H1 (cell line): ENCODE measurements at regions not wholly inside any gene's neighbourhood (a gene's known extent, or its start where the extent isn't known, plus 50 kb on each side); places are given as distances from the start of the nearest gene placed in this dataset.

Experiments
- CTCF ChIA-PET: fragments of 300-600 bp; sonication (Branson Sonifier 250); formaldehyde crosslinking; loops from one replicate; lab custom pipeline; 2021; ENCODE audit not compliant: partially characterized antibody; lab: Charles Lee
- POLR2A ChIA-PET: fragments of 300-600 bp; sonication (Branson Sonifier 250); formaldehyde crosslinking; loops from one replicate; lab custom pipeline; 2021; ENCODE audit warnings: inconsistent platforms; ENCODE audit not compliant: partially characterized antibody; lab: Charles Lee
- DNase-seq, 2 experiments: peaks; one replicate each; pipeline versions ENCODE4 v3.0.0 to v3.0.0-alpha.2; 2010 to 2022; ENCODE audit warnings: low spot score in 2 of 2, low read depth in 1 of 2, mixed read lengths in 1 of 2
- FAIRE-seq: peaks from 2 replicates; lab custom pipeline; 2011; peaks lifted over from hg19 to GRCh38; lab: Jason Lieb, UNC
- H2AFZ ChIP-seq: 2 replicates; pipeline ENCODE4 v1.8.1; 2012; ENCODE audit warnings: low read length, inconsistent platforms
- H2AK5ac ChIP-seq: 2 replicates; pipeline ENCODE4 v1.6.1; 2013; ENCODE audit warnings: low read depth, low read length
- H2BK120ac ChIP-seq: replicated peaks from 2 replicates; pipeline ENCODE3; 2013; ENCODE audit warnings: low read depth, low read length, inconsistent platforms
- H2BK12ac ChIP-seq: 2 replicates; pipeline ENCODE4 v1.6.1; 2013; ENCODE audit warnings: low read depth, low read length
- H2BK15ac ChIP-seq: 2 replicates; pipeline ENCODE4 v1.6.1; 2013; ENCODE audit warnings: low read length
- H2BK20ac ChIP-seq: 2 replicates; pipeline ENCODE4 v1.6.1; 2013; ENCODE audit warnings: low read length
- H2BK5ac ChIP-seq: 2 replicates; pipeline ENCODE4 v1.6.1; 2013; ENCODE audit warnings: low read depth, low read length
- H3K14ac ChIP-seq: 2 replicates; pipeline ENCODE4 v1.6.1; 2013; ENCODE audit warnings: inconsistent platforms; ENCODE audit not compliant: insufficient read length
- H3K18ac ChIP-seq: 2 replicates; pipeline ENCODE4 v1.6.1; 2013; ENCODE audit warnings: low read length; ENCODE audit errors: extremely low read depth
- H3K23ac ChIP-seq: 2 replicates; pipeline ENCODE4 v1.6.1; 2013; ENCODE audit warnings: inconsistent platforms; ENCODE audit not compliant: insufficient read length
- H3K23me2 ChIP-seq: 2 replicates; pipeline ENCODE4 v1.6.1; 2013; ENCODE audit warnings: low read depth, low read length
- H3K27ac ChIP-seq: 2 replicates; pipeline ENCODE4 v1.6.1; 2011; ENCODE audit warnings: low read depth, low read length, inconsistent platforms
- H3K27me3 ChIP-seq, 4 experiments: replicated peaks in 1 of 4; 1 replicate in 1 of 4; 2 replicates in 3 of 4; pipeline versions ENCODE4 v1.6.1 to v1.8.1; 2011 to 2013; ENCODE audit warnings: low read length in 3 of 4, mild to moderate bottlenecking in 3 of 4, inconsistent platforms in 2 of 4, mixed read lengths in 2 of 4, moderate library complexity in 1 of 4; ENCODE audit not compliant: control insufficient read depth in 3 of 4, insufficient read depth in 3 of 4; ENCODE audit errors: extremely low read depth in 1 of 4
- H3K36me3 ChIP-seq, 4 experiments: 2 replicates each; pipeline versions ENCODE4 v1.6.1 to v1.8.1; 2011 to 2013; ENCODE audit warnings: mild to moderate bottlenecking in 4 of 4, low read length in 3 of 4, moderate library complexity in 2 of 4, control low read depth in 1 of 4, inconsistent platforms in 1 of 4; ENCODE audit not compliant: insufficient read depth in 4 of 4, control insufficient read depth in 2 of 4
- H3K4ac ChIP-seq: replicated peaks from 2 replicates; pipeline ENCODE3; 2013; ENCODE audit warnings: low read length, low read depth, mixed read lengths, inconsistent platforms; ENCODE audit not compliant: insufficient read length
- H3K4me1 ChIP-seq, 4 experiments: replicated peaks in 1 of 4; 1 replicate in 1 of 4; 2 replicates in 3 of 4; pipeline versions ENCODE4 v1.6.1 to v1.8.1; 2011 to 2013; ENCODE audit warnings: low read length in 3 of 4, inconsistent platforms in 2 of 4, mixed read lengths in 1 of 4; ENCODE audit not compliant: insufficient read depth in 4 of 4, control insufficient read depth in 3 of 4
- H3K4me2 ChIP-seq, 2 experiments: 2 replicates each; pipeline versions ENCODE4 v1.6.1 to v1.8.1; 2011 to 2013; ENCODE audit warnings: low read depth in 2 of 2, low read length in 2 of 2, control low read depth in 1 of 2, inconsistent platforms in 1 of 2, mild to moderate bottlenecking in 1 of 2; ENCODE audit not compliant: insufficient read depth in 1 of 2
- H3K4me3 ChIP-seq, 4 experiments: fragments of 200-600, 300-600 bp in 1 of 4; sonication (generic), shearing (Covaris generic), sonication (Bioruptor Twin) in 1 of 4; 2 replicates each; pipeline versions ENCODE4 v1.5.1 to v1.8.1; 2011 to 2016; ENCODE audit warnings: low read length in 4 of 4, low read depth in 3 of 4, control low read depth in 2 of 4, inconsistent platforms in 2 of 4, mild to moderate bottlenecking in 2 of 4, mixed read lengths in 1 of 4, moderate library complexity in 1 of 4; ENCODE audit not compliant: insufficient read depth in 2 of 4; ENCODE audit errors: extremely low read depth in 1 of 4
- H3K56ac ChIP-seq: replicated peaks from 2 replicates; pipeline ENCODE3; 2013; ENCODE audit warnings: low read depth, mild to moderate bottlenecking, mixed read lengths, low read length, inconsistent platforms; ENCODE audit not compliant: insufficient read length
- H3K79me1 ChIP-seq: 2 replicates; pipeline ENCODE4 v1.6.1; 2013; ENCODE audit warnings: low read depth, low read length, control low read depth
- H3K79me2 ChIP-seq, 2 experiments: 2 replicates each; pipeline versions ENCODE4 v1.6.1 to v1.8.1; 2012 to 2013; ENCODE audit warnings: low read length in 2 of 2, mild to moderate bottlenecking in 2 of 2, inconsistent platforms in 1 of 2; ENCODE audit not compliant: insufficient read depth in 2 of 2, control insufficient read depth in 1 of 2
- H3K9ac ChIP-seq, 4 experiments: replicated peaks in 1 of 4; 1 replicate in 1 of 4; 2 replicates in 3 of 4; pipeline versions ENCODE4 v1.6.1 to v1.8.1; 2011 to 2013; ENCODE audit warnings: low read depth in 3 of 4, low read length in 3 of 4, control low read depth in 2 of 4, mild to moderate bottlenecking in 2 of 4, moderate library complexity in 2 of 4, inconsistent platforms in 1 of 4; ENCODE audit errors: extremely low read depth in 1 of 4
- H3K9me3 ChIP-seq, 2 experiments: 2 replicates each; pipeline versions ENCODE4 v1.6.1 to v1.8.1; 2012 to 2013; ENCODE audit warnings: mild to moderate bottlenecking in 2 of 2, moderate library complexity in 2 of 2, control low read depth in 1 of 2, inconsistent platforms in 1 of 2, low read depth in 1 of 2, low read length in 1 of 2, mixed read lengths in 1 of 2; ENCODE audit not compliant: insufficient read depth in 2 of 2
- H4K20me1 ChIP-seq, 2 experiments: replicated peaks in 1 of 2; 2 replicates each; pipeline versions ENCODE3 to v1.8.1; 2011 to 2013; ENCODE audit warnings: inconsistent platforms in 2 of 2, low read length in 2 of 2, mild to moderate bottlenecking in 1 of 2; ENCODE audit not compliant: insufficient read depth in 2 of 2, control insufficient read depth in 1 of 2
- H4K5ac ChIP-seq: 2 replicates; pipeline ENCODE4 v1.6.1; 2013; ENCODE audit warnings: low read length, low read depth, mixed read lengths, inconsistent platforms; ENCODE audit not compliant: insufficient read length
- H4K8ac ChIP-seq: 2 replicates; pipeline ENCODE4 v1.8.0; 2013; ENCODE audit warnings: mild to moderate bottlenecking, moderate library complexity, low read length, inconsistent platforms; ENCODE audit not compliant: insufficient read depth; ENCODE audit errors: extremely low read depth
- H4K91ac ChIP-seq: replicated peaks from 2 replicates; pipeline ENCODE3; 2013; ENCODE audit warnings: low read length, mixed read lengths, inconsistent platforms; ENCODE audit not compliant: insufficient read length
- MAX ChIP-seq: IDR thresholded peaks from 2 replicates; pipeline ENCODE4 v1.6.1; 2012; ENCODE audit warnings: inconsistent platforms
- POLR2A ChIP-seq, 2 experiments: IDR thresholded peaks; 1 replicate in 1 of 2; 2 replicates in 1 of 2; pipeline ENCODE4 v1.6.1; 2011; ENCODE audit warnings: low read depth in 2 of 2, low read length in 2 of 2, mild to moderate bottlenecking in 2 of 2; ENCODE audit errors: control extremely low read depth in 1 of 2
- POLR2AphosphoS5 ChIP-seq: IDR thresholded peaks from 2 replicates; pipeline ENCODE4 v1.6.1; 2011; ENCODE audit warnings: low read depth, low read length
- RAD21 ChIP-seq, 2 experiments: IDR thresholded peaks in 1 of 2; conservative IDR thresholded peaks in 1 of 2; 2 replicates each; pipeline ENCODE4 v1.6.1; 2011; ENCODE audit warnings: low read depth in 2 of 2, low read length in 2 of 2, improper control_type of control experiment in 1 of 2, inconsistent platforms in 1 of 2, mild to moderate bottlenecking in 1 of 2, moderate library complexity in 1 of 2
- TAF7 ChIP-seq: optimal IDR thresholded peaks from 2 replicates; pipeline ENCODE3; 2011; ENCODE audit warnings: low read depth, mild to moderate bottlenecking, inconsistent platforms, low read length, moderate library complexity, borderline replicate concordance
- USF2 ChIP-seq: IDR thresholded peaks from 2 replicates; pipeline ENCODE4 v1.6.1; 2011; ENCODE audit warnings: low read length, improper control_type of control experiment
- WGBS, 2 experiments: shearing (Covaris generic) in 1 of 2; methylation state at CpG; one replicate each; pipeline versions ENCODE4 v1.1.6 to v1.1.7; 2013 to 2015; ENCODE audit warnings: low lambda C conversion rate in 2 of 2, mixed read lengths in 2 of 2, inconsistent platforms in 1 of 2, low coverage in 1 of 2, missing lambda C conversion rate in 1 of 2; ENCODE audit not compliant: insufficient replicate concordance in 2 of 2, insufficient coverage in 1 of 2, insufficient read length in 1 of 2; ENCODE audit errors: extremely low coverage in 1 of 2, missing lambda C conversion rate in 1 of 2; 5-methylcytosine and 5-hydroxymethylcytosine counted together

GRCh38 chr14:49056021-49056420 is 530.2 kb downstream of the RPS29 start:
- H3K56ac ChIP-seq = no peak overlapping the region
- H3K4me3 ChIP-seq = no peak overlapping the region
- FAIRE-seq (no peak), DNase-seq (no peak)
- H2BK12ac ChIP-seq = no peak overlapping the region
- no peaks in the 10 kb centered on the region for H3K27me3 ChIP-seq
- no peak overlapping the region for H2AFZ ChIP-seq
- H3K79me1 ChIP-seq = no peaks in the 10 kb centered on the region
- CTCF ChIA-PET = no interaction called here
- no peak overlapping the region for H3K9ac ChIP-seq
- H2BK120ac ChIP-seq = no peak overlapping the region
- TF ChIP-seq TAF7 (no peak), POLR2A (IDR thresholded peaks at IDR 0.05; ENCODE audit: control extremely low read depth in 1 of 2, low read depth in 2 of 2, low read length in 2 of 2) (no peak), USF2 (no peak), POLR2AphosphoS5 (no peak), MAX (no peak), RAD21 (IDR thresholded peaks at IDR 0.05 in 1 of 2, conservative IDR thresholded peaks at IDR 0.05 in 1 of 2; ENCODE audit: low read depth in 2 of 2, low read length in 2 of 2) (no peak)
- no peak overlapping the region for H4K8ac ChIP-seq
- no peak overlapping the region for H3K4me2 ChIP-seq
- no peak overlapping the region for H2BK15ac ChIP-seq
- no peaks in the 10 kb centered on the region for H3K23me2 ChIP-seq
- POLR2A ChIA-PET = no interaction called here
- no peaks in the 10 kb centered on the region for H3K36me3 ChIP-seq
- H2AK5ac ChIP-seq = no peak overlapping the region
- no peak overlapping the region for H3K23ac ChIP-seq
- H2BK20ac ChIP-seq = no peak overlapping the region
- H4K20me1 ChIP-seq = no peaks in the 10 kb centered on the region
- H3K4me1 ChIP-seq = no peaks in the 10 kb centered on the region
- H4K5ac ChIP-seq = no peak overlapping the region
- H3K4ac ChIP-seq = no peak overlapping the region
- WGBS, 2 experiments = 90% methylated on average over 1 of the region's 1 CpG; no CpG with 5 or more reads in 1 of the 2 experiments
- H3K14ac ChIP-seq = no peak overlapping the region
- H3K18ac ChIP-seq = no peak overlapping the region
- no peaks in the 10 kb centered on the region for H3K79me2 ChIP-seq
- no peaks in the 10 kb centered on the region for H3K9me3 ChIP-seq
- H2BK5ac ChIP-seq = no peak overlapping the region
- H3K27ac ChIP-seq = no peak overlapping the region
- no peak overlapping the region for H4K91ac ChIP-seq
